ENCODE measurements at regions not wholly inside any gene's neighbourhood (a gene's known extent, or its start where the extent isn't known, plus 50 kb on each side); places are given as distances from the start of the nearest gene placed in this dataset.

GRCh38 chr4:54793856-54794422, 136.2 kb downstream of the KIT start:
- no peak for DNase-seq (ENCODE audit: low read depth)
- no peak for TF ChIP-seq CTCF (conservative IDR thresholded peaks at IDR 0.05; ENCODE audit: low read depth, low read length)
- no peak overlapping the region for H3K4me3 ChIP-seq (ENCODE audit: low read length)
